ENCODE measurements at regions not wholly inside any gene's neighbourhood (a gene's known extent, or its start where the extent isn't known, plus 50 kb on each side); places are given as distances from the start of the nearest gene placed in this dataset.

DNA sequence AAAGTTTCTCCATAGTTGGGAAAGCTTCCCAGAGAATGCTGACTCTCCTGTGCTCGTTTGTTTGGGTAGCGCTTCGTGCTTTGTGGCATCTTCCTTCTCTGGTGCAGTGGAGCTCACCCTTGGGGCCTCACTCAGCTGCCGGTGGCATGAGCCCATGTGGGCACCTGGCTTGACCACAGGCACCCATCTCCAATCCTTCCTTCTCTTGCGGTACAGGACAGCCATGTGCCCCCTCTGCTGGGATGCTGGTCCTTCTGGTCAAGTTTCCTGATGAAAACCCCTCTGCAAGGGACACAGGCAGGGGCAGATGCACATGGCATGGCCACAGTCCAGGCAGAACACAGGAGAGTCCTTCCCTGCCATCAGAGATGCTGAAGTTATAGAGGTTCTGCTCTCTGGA lies 555.9 kb upstream of the HS6ST1 start:
- Histone ChIP-seq H3K27me3 (ENCODE audit: control insufficient read depth, low read length) (no peaks in the 10 kb centered on the region; the same call in 1 of the 2 replicates), H3F3A (ENCODE audit: control insufficient read depth, insufficient read depth) (no peaks in the 10 kb centered on the region), H3K9me3 (ENCODE audit: control insufficient read depth, insufficient read depth, low read length) (no peaks in the 10 kb centered on the region), H3K9me2 (replicated peaks; ENCODE audit: control insufficient read depth, low read length) (no peaks in the 10 kb centered on the region), H3K4me1 (ENCODE audit: control insufficient read depth, low read length) (no peaks in the 10 kb centered on the region), H3K4me3 (ENCODE audit: low read length) (no peak overlapping the region), H3K27ac (ENCODE audit: low read depth, low read length) (no peak overlapping the region), H3K4me2 (ENCODE audit: low read length) (no peak overlapping the region), H4K20me1 (ENCODE audit: control insufficient read depth, insufficient read depth, low read depth, low read length) (no peaks in the 10 kb centered on the region), H3K36me3 (ENCODE audit: control insufficient read depth, low read length) (no peaks in the 10 kb centered on the region), H3K79me2 (ENCODE audit: control insufficient read depth, low read length) (no peaks in the 10 kb centered on the region)
- TF ChIP-seq, protein P1, sequence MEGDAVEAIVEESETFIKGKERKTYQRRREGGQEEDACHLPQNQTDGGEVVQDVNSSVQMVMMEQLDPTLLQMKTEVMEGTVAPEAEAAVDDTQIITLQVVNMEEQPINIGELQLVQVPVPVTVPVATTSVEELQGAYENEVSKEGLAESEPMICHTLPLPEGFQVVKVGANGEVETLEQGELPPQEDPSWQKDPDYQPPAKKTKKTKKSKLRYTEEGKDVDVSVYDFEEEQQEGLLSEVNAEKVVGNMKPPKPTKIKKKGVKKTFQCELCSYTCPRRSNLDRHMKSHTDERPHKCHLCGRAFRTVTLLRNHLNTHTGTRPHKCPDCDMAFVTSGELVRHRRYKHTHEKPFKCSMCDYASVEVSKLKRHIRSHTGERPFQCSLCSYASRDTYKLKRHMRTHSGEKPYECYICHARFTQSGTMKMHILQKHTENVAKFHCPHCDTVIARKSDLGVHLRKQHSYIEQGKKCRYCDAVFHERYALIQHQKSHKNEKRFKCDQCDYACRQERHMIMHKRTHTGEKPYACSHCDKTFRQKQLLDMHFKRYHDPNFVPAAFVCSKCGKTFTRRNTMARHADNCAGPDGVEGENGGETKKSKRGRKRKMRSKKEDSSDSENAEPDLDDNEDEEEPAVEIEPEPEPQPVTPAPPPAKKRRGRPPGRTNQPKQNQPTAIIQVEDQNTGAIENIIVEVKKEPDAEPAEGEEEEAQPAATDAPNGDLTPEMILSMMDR (IDR thresholded peaks at IDR 0.05; ENCODE audit: low read depth, low read length, poor library complexity, severe bottlenecking) = no peak
- no peak for TF ChIP-seq EZH2phosphoT487 (IDR thresholded peaks at IDR 0.05; ENCODE audit: borderline replicate concordance, low read length)

DNA sequence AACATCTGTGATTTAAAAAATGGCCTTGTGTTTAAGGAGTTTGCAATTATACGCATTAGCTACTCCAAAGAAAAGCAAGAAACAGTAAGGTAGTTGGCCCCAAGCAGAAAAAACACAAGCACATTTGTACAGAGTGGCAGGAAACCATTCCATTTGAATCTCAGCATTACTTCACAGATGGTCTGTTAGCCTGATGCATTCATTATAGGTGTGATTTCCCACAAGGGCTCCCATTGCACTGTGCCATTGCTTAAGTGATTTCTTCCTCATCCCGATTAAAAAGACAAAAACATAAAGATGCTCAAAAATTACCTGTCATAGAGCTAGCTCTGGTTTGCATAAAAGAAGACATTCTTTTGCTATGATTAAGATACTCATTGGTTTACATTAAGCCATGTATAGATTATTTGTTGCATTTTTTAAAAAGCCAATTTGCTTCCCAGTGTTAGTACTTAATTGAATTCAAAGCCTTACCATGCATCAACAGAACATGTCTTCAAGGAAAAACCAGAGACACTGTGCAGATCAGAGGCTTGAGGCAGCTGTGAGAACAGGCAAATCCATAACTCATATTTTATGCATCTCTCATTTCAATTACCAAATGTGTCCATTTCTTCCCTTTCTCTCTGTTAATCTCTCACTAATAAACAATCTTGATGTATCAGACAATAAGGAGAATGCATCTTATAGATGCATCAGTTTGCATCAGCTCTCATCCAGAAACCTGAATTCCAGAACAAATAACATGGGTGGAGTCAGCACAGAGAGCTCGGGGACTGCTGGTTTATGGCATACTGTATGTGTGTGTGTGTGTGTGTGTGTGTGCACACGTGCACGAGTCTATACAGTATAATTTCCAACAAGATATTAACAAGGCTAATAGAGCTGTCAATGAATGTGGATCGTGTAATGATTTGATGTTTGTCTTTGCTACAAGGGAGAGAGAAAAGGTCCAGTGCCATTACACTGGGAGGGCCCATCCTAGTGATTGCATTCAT lies 558.6 kb upstream of the HS6ST1 start:
- no peaks in the 10 kb centered on the region for H3K36me3 ChIP-seq (ENCODE audit: control insufficient read depth, low read length)
- TF ChIP-seq, protein P1 (IDR thresholded peaks at IDR 0.05; ENCODE audit: low read depth, low read length, poor library complexity, severe bottlenecking) = no peak
- TF ChIP-seq EZH2phosphoT487 (IDR thresholded peaks at IDR 0.05; ENCODE audit: borderline replicate concordance, low read length) = no peak
- H3K9me2 ChIP-seq (replicated peaks; ENCODE audit: control insufficient read depth, low read length) = no peaks in the 10 kb centered on the region
- no peaks in the 10 kb centered on the region; the same call in 1 of the 2 replicates for H3K27me3 ChIP-seq (ENCODE audit: control insufficient read depth, low read length)
- H3F3A ChIP-seq (ENCODE audit: control insufficient read depth, insufficient read depth) = no peaks in the 10 kb centered on the region
- H3K27ac ChIP-seq (ENCODE audit: low read depth, low read length) = no peak overlapping the region
- H4K20me1 ChIP-seq (ENCODE audit: control insufficient read depth, insufficient read depth, low read depth, low read length) = no peaks in the 10 kb centered on the region
- no peak overlapping the region for H3K4me2 ChIP-seq (ENCODE audit: low read length)
- H3K4me3 ChIP-seq (ENCODE audit: low read length) = no peak overlapping the region
- no peaks in the 10 kb centered on the region for H3K9me3 ChIP-seq (ENCODE audit: control insufficient read depth, insufficient read depth, low read length)
- H3K79me2 ChIP-seq (ENCODE audit: control insufficient read depth, low read length) = no peaks in the 10 kb centered on the region
- no peaks in the 10 kb centered on the region for H3K4me1 ChIP-seq (ENCODE audit: control insufficient read depth, low read length)

DNA sequence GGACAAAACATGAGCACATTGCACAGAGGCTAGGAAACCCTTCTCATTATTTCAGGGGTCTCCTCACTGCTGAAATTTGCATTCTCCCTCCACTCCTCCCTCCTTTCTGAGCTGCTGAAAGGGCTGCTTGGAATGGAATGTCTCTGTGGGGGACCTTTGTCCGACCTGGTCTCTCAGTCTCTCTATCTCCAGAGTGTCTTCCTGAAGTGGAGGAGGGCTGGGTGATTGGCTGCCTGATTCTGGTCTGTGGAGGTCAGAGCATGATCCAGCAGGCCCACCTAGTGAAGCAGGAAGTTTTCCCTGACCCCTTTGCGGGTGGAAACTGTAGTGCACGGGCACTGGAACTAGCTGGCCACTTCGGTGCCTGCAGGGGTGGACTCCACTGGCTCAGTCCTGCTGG lies 560.5 kb upstream of the HS6ST1 start:
- H3K4me3 ChIP-seq (ENCODE audit: low read length) = no peak overlapping the region
- H3K36me3 ChIP-seq (ENCODE audit: control insufficient read depth, low read length) = no peaks in the 10 kb centered on the region
- TF ChIP-seq, protein P1 (IDR thresholded peaks at IDR 0.05; ENCODE audit: low read depth, low read length, poor library complexity, severe bottlenecking) = no peak
- no peak for TF ChIP-seq EZH2phosphoT487 (IDR thresholded peaks at IDR 0.05; ENCODE audit: borderline replicate concordance, low read length)
- no peaks in the 10 kb centered on the region for H4K20me1 ChIP-seq (ENCODE audit: control insufficient read depth, insufficient read depth, low read depth, low read length)
- no peaks in the 10 kb centered on the region for H3K4me1 ChIP-seq (ENCODE audit: control insufficient read depth, low read length)
- H3K9me2 ChIP-seq (replicated peaks; ENCODE audit: control insufficient read depth, low read length) = no peaks in the 10 kb centered on the region
- no peaks in the 10 kb centered on the region for H3K79me2 ChIP-seq (ENCODE audit: control insufficient read depth, low read length)
- no peaks in the 10 kb centered on the region for H3K9me3 ChIP-seq (ENCODE audit: control insufficient read depth, insufficient read depth, low read length)
- no peak overlapping the region for H3K4me2 ChIP-seq (ENCODE audit: low read length)
- H3F3A ChIP-seq (ENCODE audit: control insufficient read depth, insufficient read depth) = no peaks in the 10 kb centered on the region
- H3K27me3 ChIP-seq (ENCODE audit: control insufficient read depth, low read length) = no peaks in the 10 kb centered on the region; the same call in 1 of the 2 replicates
- no peak overlapping the region for H3K27ac ChIP-seq (ENCODE audit: low read depth, low read length)

Measured in DOHH2 (cell line).